GF-D8 (cell line): ENCODE measurements at regions not wholly inside any gene's neighbourhood (a gene's known extent, or its start where the extent isn't known, plus 50 kb on each side); places are given as distances from the start of the nearest gene placed in this dataset.
"Not testable (repeated sequence)": the region's sequence is repeated elsewhere in the genome, so short reads cannot be mapped to it uniquely, and the experiment has no call there.

Experiments
- DNase-seq: peaks from one replicate; lab custom pipeline; 2025; lab: John Stamatoyannopoulos, UW

GRCh38 chr12:75646329-75647210 is 135.2 kb upstream of the KRR1 start:
- DNase-seq, result no peak

- DNase-seq, result no peak
Observed at GRCh38 chr12:75644472-75645072, 133.2 kb upstream of the KRR1 start.

- not testable (repeated sequence) for DNase-seq
Observed at GRCh38 chr12:75643119-75643518, 131.7 kb upstream of the KRR1 start.

GRCh38 chr12:75642226-75642625 is 130.8 kb upstream of the KRR1 start:
- no peak for DNase-seq

GRCh38 chr12:75641031-75641780 is 129.8 kb upstream of the KRR1 start:
- peak; percentile 9 for DNase-seq

- DNase-seq, result no peak
Observed at GRCh38 chr12:75638792-75639191, 127.4 kb upstream of the KRR1 start.

GRCh38 chr12:75636607-75637006 is 125.2 kb upstream of the KRR1 start:
- DNase-seq, result no peak

GRCh38 chr12:75635606-75636444 is 124.4 kb upstream of the KRR1 start:
- no peak for DNase-seq

- no peak for DNase-seq
Observed at GRCh38 chr12:75634244-75635222, 123.1 kb upstream of the KRR1 start.

- DNase-seq, result no peak
Observed at GRCh38 chr12:75633789-75634188, 122.4 kb upstream of the KRR1 start.

GRCh38 chr12:75632442-75632841 is 121.0 kb upstream of the KRR1 start:
- no peak for DNase-seq

- no peak for DNase-seq
Observed at GRCh38 chr12:75631831-75632230, 120.4 kb upstream of the KRR1 start.

- no peak for DNase-seq
Observed at GRCh38 chr12:75630091-75630490, 118.7 kb upstream of the KRR1 start.

- no peak for DNase-seq
Observed at GRCh38 chr12:75628916-75629315, 117.5 kb upstream of the KRR1 start.

- DNase-seq, result no peak
Observed at GRCh38 chr12:75628511-75628910, 117.1 kb upstream of the KRR1 start.

- no peak for DNase-seq
Observed at GRCh38 chr12:75623631-75624154, 112.3 kb upstream of the KRR1 start.

- DNase-seq, result no peak
Observed at GRCh38 chr12:75622492-75622891, 111.1 kb upstream of the KRR1 start.

- DNase-seq, result not testable (repeated sequence)
Observed at GRCh38 chr12:75614396-75614795, 103.0 kb upstream of the KRR1 start.

GRCh38 chr12:75613981-75614380 is 102.6 kb upstream of the KRR1 start:
- no peak for DNase-seq

- no peak for DNase-seq
Observed at GRCh38 chr12:75611041-75611440, 99.6 kb upstream of the KRR1 start.
